ENCODE measurements at regions not wholly inside any gene's neighbourhood (a gene's known extent, or its start where the extent isn't known, plus 50 kb on each side); places are given as distances from the start of the nearest gene placed in this dataset.

DNA sequence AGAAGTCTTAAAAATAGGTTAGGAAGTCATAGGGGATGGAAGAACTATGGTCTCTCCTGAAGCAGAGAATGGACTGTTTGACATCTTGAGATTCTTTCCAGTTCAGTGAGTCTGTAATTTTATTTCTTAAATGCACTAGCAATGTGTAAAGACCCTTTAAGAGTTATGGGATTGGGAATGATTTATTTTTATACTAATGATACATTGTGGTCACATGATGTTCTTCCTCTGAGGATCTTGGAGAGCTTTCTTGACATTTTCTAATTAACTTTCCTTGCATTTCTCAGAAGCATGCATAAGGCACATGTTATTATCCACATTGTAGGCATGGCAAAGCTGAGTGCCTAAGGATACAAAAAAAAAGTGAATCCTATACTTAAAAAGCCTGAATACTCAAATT, 507.6 kb upstream of the NRSN1 start:
- peaks cover 3% of the 10 kb centered on the region for H3K9me3 ChIP-seq (replicated peaks)
- DNase-seq (ENCODE audit: low read depth in 1 of 2, low spot score in 2 of 2): no peak
- no peak overlapping the region for H3K27ac ChIP-seq
- H3K4me1 ChIP-seq (replicated peaks): no peaks in the 10 kb centered on the region
- H3K36me3 ChIP-seq: no peaks in the 10 kb centered on the region
- H3K27me3 ChIP-seq (replicated peaks): no peaks in the 10 kb centered on the region
- no peak overlapping the region for H3K4me3 ChIP-seq

DNA sequence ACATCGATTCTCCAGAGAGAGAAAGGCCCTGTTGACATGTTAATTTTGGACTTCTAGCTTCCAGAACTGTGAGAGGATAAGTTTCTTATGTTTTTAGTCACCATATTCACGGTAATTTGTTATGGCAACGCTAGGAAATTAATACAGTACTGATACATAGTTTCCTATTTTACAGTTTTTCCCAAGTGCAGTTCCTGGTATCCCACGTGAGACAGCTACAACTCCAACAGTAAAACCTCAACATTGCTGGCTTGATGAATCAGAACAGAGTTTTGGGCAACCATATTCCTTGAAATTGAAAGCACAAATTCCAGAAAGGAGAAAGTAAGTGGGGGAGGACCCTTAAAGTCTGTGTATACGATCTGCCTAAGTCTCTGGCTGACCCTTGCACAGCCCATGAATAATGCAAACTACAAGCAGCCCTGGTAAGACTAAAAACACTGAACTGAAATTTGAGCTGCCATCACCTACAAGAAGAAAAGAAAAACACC, 505.1 kb upstream of the NRSN1 start:
- Histone ChIP-seq H3K4me1 (replicated peaks) (no peaks in the 10 kb centered on the region), H3K4me3 (no peak overlapping the region), H3K9me3 (replicated peaks) (no peaks in the 10 kb centered on the region), H3K27ac (no peak overlapping the region), H3K27me3 (replicated peaks) (no peaks in the 10 kb centered on the region), H3K36me3 (no peaks in the 10 kb centered on the region)
- DNase-seq (ENCODE audit: low read depth in 1 of 2, low spot score in 2 of 2): no peak

DNA sequence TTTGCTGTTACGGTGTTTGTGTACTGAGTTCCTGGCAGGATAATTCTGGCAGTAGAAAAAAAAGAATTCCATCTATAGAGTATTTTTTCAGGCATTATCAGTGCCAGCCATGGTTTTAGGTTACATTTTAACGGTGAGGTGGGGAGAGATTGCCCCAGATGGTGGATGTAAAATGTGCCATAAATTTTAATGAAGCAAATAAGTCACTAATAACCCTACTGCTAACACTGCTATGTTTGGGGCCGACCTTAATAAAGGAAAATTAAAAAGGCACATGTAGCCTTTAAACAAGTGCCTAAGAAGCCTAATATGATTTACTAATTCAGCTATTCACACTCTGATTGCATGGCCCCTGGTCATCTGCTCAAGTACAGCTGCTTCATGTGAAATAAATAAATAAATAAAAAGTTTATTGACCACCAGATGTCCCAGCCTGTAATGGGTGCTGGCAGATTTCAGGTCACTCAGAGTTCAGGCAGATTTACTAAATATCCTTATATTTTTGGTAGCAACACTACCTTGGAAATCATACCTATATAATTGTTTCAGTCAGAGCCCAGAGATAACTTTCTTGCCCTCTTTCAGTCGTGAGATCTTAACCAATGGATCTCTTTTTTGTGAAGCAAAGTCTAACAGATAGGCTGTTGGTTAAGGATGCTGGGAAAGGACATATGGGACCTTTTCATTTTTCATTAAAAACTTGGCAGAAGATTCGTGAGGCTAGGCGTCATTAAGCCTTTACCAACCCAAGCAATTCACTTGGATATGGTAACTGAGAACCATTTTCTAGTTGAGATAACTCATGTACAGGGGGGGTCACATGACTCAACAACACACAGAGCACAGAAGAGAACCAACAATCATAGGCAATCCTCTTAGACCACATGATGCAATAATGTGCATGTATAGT, 495.0 kb upstream of the NRSN1 start:
- H3K4me1 ChIP-seq (replicated peaks): no peaks in the 10 kb centered on the region
- H3K4me3 ChIP-seq: no peak overlapping the region
- no peak overlapping the region for H3K27ac ChIP-seq

DNA sequence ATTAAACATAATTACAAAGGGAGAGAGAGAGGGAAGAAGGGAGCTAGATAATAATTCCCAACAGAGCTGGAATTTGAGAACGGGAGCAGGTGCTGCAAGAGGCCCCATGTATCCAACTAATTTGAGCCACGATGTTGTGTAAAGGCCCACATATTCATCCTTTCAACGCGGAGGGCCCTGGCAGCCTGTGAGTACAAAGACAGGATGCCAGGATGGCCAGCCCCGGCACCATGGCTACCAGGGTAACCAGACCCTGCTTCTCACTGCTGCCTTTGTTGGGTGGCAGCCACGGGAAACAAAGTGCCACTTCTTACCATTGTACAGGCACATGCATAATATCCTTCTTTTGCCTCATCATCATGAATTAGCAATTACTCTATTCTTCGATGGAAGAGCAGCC, 492.0 kb upstream of the NRSN1 start:
- Histone ChIP-seq H3K27me3 (replicated peaks) (no peaks in the 10 kb centered on the region), H3K27ac (no peak overlapping the region), H3K4me3 (no peak overlapping the region), H3K4me1 (replicated peaks) (no peaks in the 10 kb centered on the region), H3K36me3 (no peaks in the 10 kb centered on the region), H3K9me3 (replicated peaks) (no peaks in the 10 kb centered on the region; the same call in 1 of the 2 replicates)
- no peak for DNase-seq (ENCODE audit: low read depth in 1 of 2, low spot score in 2 of 2)

More for the DNA sequence above, 495.0 kb upstream of the NRSN1 start:
- no peaks in the 10 kb centered on the region for H3K36me3 ChIP-seq
- no peaks in the 10 kb centered on the region for H3K27me3 ChIP-seq (replicated peaks)
- no peak for DNase-seq (ENCODE audit: low read depth in 1 of 2, low spot score in 2 of 2)
- H3K9me3 ChIP-seq (replicated peaks): no peaks in the 10 kb centered on the region

DNA sequence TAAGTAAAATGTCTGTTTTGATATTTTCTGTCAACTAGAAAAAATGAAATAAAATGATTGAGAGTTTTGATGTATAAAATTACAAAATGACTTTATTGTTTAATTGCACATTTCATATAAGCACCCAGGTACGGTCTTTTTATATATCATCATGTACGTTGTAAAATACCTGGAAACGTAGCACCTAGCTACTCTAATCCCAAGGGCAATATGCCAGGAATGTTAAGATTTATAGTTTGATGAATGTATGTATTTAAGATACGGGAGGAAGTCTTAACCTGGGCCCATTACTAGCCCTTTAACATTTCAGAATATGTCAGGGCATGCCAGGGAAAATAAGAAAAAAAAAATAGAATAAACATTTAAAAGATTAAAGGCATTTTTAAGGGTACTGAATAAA, 490.9 kb upstream of the NRSN1 start:
- Histone ChIP-seq H3K4me3 (no peak overlapping the region), H3K4me1 (replicated peaks) (no peaks in the 10 kb centered on the region), H3K36me3 (no peaks in the 10 kb centered on the region), H3K9me3 (replicated peaks) (no peaks in the 10 kb centered on the region; the same call in 1 of the 2 replicates), H3K27ac (no peak overlapping the region), H3K27me3 (replicated peaks) (no peaks in the 10 kb centered on the region)
- no peak for DNase-seq (ENCODE audit: low read depth in 1 of 2, low spot score in 2 of 2)

DNA sequence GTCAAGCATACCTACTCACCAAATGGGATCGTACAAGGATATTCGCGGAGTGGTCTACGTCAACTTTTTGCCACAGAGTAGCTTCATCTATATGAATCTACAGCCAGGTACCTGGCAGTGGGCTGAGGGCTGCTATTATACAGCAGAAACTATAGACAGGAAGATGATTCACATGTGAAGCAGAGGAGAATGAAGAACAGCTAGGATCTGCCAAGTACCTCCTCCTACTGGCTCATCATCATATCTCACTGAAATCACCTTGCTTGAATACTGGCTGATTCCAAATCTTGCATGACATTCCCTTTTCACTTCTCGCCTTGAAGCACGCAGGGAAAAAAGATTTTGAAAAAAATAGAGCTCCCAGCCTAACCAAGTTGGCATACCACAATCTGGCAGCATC, 488.7 kb upstream of the NRSN1 start:
- Histone ChIP-seq H3K9me3 (replicated peaks) (no peaks in the 10 kb centered on the region; the same call in 1 of the 2 replicates), H3K27me3 (replicated peaks) (no peaks in the 10 kb centered on the region), H3K27ac (no peak overlapping the region), H3K4me3 (no peak overlapping the region), H3K4me1 (replicated peaks) (no peaks in the 10 kb centered on the region), H3K36me3 (no peaks in the 10 kb centered on the region)
- DNase-seq (ENCODE audit: low read depth in 1 of 2, low spot score in 2 of 2): no peak

DNA sequence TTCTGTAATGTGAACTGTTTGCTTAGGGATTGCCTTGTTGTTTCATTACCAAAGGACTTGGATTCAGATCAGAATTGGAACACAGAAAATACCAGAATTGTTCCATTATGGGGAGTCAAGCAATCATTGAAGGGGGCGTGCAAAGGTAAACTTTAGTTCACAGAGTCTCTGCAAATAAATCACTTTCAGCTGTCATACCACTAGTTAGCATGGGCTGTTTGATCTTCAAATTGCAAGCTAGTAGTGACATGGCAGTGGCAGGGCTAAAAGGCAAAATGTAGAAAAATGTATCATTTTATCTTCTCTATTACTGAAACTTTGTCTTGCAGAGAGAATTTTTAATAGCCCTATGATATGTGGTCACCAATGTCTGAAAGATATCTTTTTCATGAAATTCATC, 483.2 kb upstream of the NRSN1 start:
- Histone ChIP-seq H3K4me3 (no peak overlapping the region), H3K4me1 (replicated peaks) (no peaks in the 10 kb centered on the region), H3K9me3 (replicated peaks) (no peaks in the 10 kb centered on the region; the same call in 1 of the 2 replicates), H3K27me3 (replicated peaks) (no peaks in the 10 kb centered on the region), H3K36me3 (no peaks in the 10 kb centered on the region), H3K27ac (no peak overlapping the region)
- DNase-seq (ENCODE audit: low read depth in 1 of 2, low spot score in 2 of 2): no peak

DNA sequence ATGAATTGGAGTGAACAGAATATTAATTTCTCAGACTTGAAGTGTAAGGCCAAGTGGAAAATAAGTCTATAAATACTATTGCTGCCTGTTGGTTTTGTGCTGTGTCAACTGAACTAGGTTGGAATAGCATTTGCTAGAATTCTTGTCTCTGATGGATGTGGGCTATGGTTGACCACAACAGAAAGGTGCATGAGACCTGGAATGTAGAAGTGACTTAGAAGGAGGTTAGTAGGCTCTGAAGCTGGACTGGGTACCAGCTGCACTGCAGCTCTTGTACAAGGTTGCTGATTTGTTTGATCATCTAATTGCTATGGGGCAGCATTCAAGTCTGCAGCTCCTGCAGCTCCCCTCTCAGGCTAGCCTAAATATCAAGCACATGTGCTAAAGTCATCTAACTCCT, 479.0 kb upstream of the NRSN1 start:
- Histone ChIP-seq H3K9me3 (replicated peaks) (no peaks in the 10 kb centered on the region), H3K27me3 (replicated peaks) (no peaks in the 10 kb centered on the region)
- no peak for DNase-seq (ENCODE audit: low read depth in 1 of 2, low spot score in 2 of 2)

DNA sequence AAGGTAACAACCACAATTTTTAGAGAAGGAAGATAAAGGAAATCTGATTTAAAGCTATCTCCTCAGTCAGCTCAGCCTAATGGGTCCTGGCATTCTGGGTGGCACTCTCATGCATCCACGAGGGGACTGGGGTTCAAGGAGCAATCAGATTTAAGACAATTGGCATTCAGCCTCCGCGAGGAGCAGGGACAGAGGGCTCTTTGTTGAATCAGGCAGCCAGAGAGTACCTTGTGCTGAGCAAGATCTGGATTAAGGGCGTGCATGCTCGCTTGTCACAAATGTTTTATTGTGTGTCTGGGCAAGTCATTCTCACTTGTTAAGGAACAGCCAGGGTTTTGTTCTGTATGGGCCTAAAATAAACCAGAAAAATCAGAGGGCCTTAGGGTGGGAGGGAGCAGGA, 475.3 kb upstream of the NRSN1 start:
- no peaks in the 10 kb centered on the region for H3K4me1 ChIP-seq (replicated peaks)
- H3K9me3 ChIP-seq (replicated peaks): 0 out of 2 replicates have a peak, but pooled peaks cover 3% of the 10 kb centered on the region
- no peak overlapping the region for H3K27ac ChIP-seq
- no peak for DNase-seq (ENCODE audit: low read depth in 1 of 2, low spot score in 2 of 2)
- no peaks in the 10 kb centered on the region for H3K36me3 ChIP-seq
- H3K27me3 ChIP-seq (replicated peaks): no peaks in the 10 kb centered on the region
- H3K4me3 ChIP-seq: no peak overlapping the region

More for the DNA sequence above, 479.0 kb upstream of the NRSN1 start:
- H3K27ac ChIP-seq: no peak overlapping the region
- H3K4me1 ChIP-seq (replicated peaks): no peaks in the 10 kb centered on the region
- no peak overlapping the region for H3K4me3 ChIP-seq
- H3K36me3 ChIP-seq: no peaks in the 10 kb centered on the region

DNA sequence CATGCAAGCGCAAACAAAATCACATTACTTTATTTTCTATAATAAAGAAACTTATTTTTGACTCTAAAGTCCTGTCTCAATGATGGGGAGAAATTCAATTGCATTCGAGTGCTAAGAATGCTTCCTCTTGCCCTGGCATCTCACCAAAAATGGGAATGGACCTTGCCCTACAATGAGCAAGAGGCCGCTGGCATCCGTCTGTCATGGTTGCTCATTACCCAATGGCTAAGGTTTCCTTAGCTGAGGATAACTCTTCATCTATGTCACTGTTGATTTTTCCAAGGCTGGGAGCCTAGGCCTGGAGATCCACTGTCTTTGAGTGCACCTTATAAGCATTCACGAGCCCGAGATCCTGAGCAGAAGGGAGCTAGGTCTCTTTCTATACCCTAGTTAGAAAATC, 471.3 kb upstream of the NRSN1 start:
- Histone ChIP-seq H3K36me3 (no peaks in the 10 kb centered on the region), H3K4me1 (replicated peaks) (no peaks in the 10 kb centered on the region), H3K4me3 (no peak overlapping the region), H3K27me3 (replicated peaks) (no peaks in the 10 kb centered on the region), H3K27ac (no peak overlapping the region), H3K9me3 (replicated peaks) (0 out of 2 replicates have a peak, but pooled peaks cover 3% of the 10 kb centered on the region)
- no peak for DNase-seq (ENCODE audit: low read depth in 1 of 2, low spot score in 2 of 2)

DNA sequence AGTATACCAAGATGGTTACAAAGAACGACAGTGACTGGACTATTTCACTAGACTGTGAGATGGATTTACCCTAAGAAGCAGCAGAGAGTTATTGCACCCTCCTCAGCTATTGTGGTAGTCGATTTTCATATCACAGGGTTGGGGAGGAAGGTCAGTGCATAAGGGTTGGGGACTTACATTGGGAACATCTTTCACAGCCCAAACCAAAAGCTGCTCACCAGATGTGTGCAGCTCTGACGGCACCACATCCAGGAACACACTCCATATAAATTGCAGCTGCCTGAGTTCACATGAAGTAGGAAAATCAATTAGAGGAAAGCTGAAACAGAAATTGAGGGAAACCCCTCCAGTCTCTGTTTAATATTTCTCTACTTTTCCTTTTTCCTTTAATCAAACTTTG, 470.5 kb upstream of the NRSN1 start:
- Histone ChIP-seq H3K27me3 (replicated peaks) (no peaks in the 10 kb centered on the region), H3K4me3 (no peak overlapping the region), H3K9me3 (replicated peaks) (0 out of 2 replicates have a peak, but pooled peaks cover 3% of the 10 kb centered on the region), H3K36me3 (no peaks in the 10 kb centered on the region), H3K4me1 (replicated peaks) (no peaks in the 10 kb centered on the region), H3K27ac (no peak overlapping the region)
- no peak for DNase-seq (ENCODE audit: low read depth in 1 of 2, low spot score in 2 of 2)

DNA sequence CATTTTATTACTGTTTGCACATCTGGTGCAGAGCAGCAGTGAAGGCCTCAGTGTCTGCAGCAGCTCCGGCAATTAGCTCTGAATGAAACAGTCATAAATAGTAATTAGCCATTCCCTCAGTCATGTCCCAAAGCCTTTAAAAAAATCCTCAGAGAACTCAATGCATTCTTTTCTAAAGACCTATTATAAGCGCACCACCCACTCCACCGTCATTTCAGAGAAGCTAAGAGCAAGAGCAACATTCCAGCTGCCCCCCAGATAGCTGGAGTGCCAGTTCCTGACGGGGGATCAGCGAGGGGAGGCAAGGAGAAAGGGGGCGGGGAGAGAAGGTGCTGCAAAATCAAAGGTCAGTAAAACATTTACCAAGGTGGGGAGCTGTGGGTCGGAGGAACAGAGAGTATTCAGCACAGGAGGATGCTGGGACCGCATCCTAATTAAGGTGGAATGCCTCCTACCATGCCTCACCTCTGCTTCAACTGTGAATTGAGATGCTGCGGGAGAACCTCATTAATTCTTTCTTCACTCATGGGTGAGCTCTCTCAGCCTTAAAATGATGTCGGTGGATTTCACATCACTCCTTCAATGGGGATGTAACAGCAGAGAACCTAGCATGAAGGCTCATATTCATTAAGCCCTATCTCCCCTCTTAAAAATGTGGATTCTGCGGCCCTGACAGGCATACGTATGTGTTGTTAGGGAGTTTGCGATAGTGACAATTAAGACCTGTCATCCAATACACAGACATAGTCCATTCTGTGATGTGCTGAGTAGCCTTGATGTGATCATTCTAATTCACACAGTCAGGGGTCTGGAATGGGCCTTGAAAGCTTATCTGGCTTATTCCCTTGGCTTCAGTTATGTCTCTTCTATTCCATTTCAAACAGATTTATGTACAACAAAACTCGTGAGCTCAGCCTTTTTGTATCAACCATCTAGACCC, 469.5 kb upstream of the NRSN1 start:
- Histone ChIP-seq H3K4me1 (replicated peaks) (no peaks in the 10 kb centered on the region), H3K36me3 (no peaks in the 10 kb centered on the region), H3K9me3 (replicated peaks) (0 out of 2 replicates have a peak, but pooled peaks cover 3% of the 10 kb centered on the region), H3K27ac (no peak overlapping the region), H3K27me3 (replicated peaks) (no peaks in the 10 kb centered on the region), H3K4me3 (no peak overlapping the region)
- DNase-seq (ENCODE audit: low read depth in 1 of 2, low spot score in 2 of 2): no peak

DNA sequence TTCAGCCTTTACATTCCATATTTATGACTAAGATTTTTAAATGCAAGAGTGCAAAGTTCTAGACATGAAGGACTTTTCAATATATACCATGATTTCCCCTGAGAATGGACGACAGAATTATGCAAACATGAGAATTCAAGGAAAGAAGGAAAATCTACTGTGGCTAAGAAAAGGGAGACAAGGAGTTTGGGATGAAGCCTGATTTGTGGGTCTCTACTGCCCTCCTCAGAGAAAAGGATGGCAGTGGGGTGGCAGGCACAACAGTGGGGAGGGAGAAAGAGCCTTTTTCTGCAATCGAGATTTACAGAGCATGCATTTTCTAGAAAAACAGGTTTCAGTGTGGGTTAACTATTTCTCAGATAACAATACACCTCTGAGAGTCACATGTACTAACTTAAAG, 466.9 kb upstream of the NRSN1 start:
- no peak overlapping the region for H3K27ac ChIP-seq
- no peak overlapping the region for H3K4me3 ChIP-seq
- DNase-seq (ENCODE audit: low read depth in 1 of 2, low spot score in 2 of 2): no peak
- peaks cover 3% of the 10 kb centered on the region; the same call in 1 of the 2 replicates for H3K9me3 ChIP-seq (replicated peaks)
- H3K4me1 ChIP-seq (replicated peaks): no peaks in the 10 kb centered on the region
- no peaks in the 10 kb centered on the region for H3K36me3 ChIP-seq
- no peaks in the 10 kb centered on the region for H3K27me3 ChIP-seq (replicated peaks)

Data from SJSA1 (cell line).